GM23338 (cell line): ENCODE measurements at regions not wholly inside any gene's neighbourhood (a gene's known extent, or its start where the extent isn't known, plus 50 kb on each side); places are given as distances from the start of the nearest gene placed in this dataset.

Experiments
- ATAC-seq: fragments of 200-7000 bp; cut with Tn5 transposase; 3 replicates; pipeline ENCODE4 v1.9.1; 2020
- DNase-seq: peaks from one replicate; pipeline ENCODE4 v3.0.0-alpha.2; 2015; ENCODE audit warnings: low spot score
- H2AFZ ChIP-seq: fragments of 200-600 bp; sonication (generic); 2 replicates; pipeline ENCODE4 v1.8.0; 2016; ENCODE audit warnings: antibody characterized with exemption, mild to moderate bottlenecking, moderate library complexity
- H3F3A ChIP-seq: fragments of 200-600 bp; sonication (generic); replicated peaks from 2 replicates; pipeline ENCODE4 v1.8.0; 2017; ENCODE audit warnings: antibody characterized with exemption, mixed run types, low read depth
- H3K27ac ChIP-seq: fragments of 200-600 bp; sonication (generic); 2 replicates; pipeline ENCODE4 v1.6.1; 2016; ENCODE audit warnings: low read depth
- H3K27me3 ChIP-seq: fragments of 200-600 bp; sonication (generic); 2 replicates; pipeline ENCODE4 v1.8.0; 2016; ENCODE audit warnings: mild to moderate bottlenecking, mixed run types, moderate library complexity; ENCODE audit not compliant: insufficient read depth
- H3K36me3 ChIP-seq: fragments of 200-600 bp; sonication (generic); 2 replicates; pipeline ENCODE4 v1.8.0; 2016; ENCODE audit warnings: mild to moderate bottlenecking; ENCODE audit not compliant: insufficient read depth
- H3K4me1 ChIP-seq: fragments of 200-600 bp; sonication (generic); 2 replicates; pipeline ENCODE4 v1.8.0; 2016; ENCODE audit warnings: mild to moderate bottlenecking, moderate library complexity; ENCODE audit not compliant: insufficient read depth
- H3K4me2 ChIP-seq: fragments of 200-600 bp; sonication (generic); 2 replicates; pipeline ENCODE4 v1.7.1; 2017; ENCODE audit warnings: mixed run types
- H3K4me3 ChIP-seq: fragments of 200-600 bp; sonication (generic); 2 replicates; pipeline ENCODE4 v1.6.1; 2016; ENCODE audit warnings: mixed run types
- H3K79me2 ChIP-seq: fragments of 200-600 bp; sonication (generic); replicated peaks from 2 replicates; pipeline ENCODE4 v1.8.0; 2017; ENCODE audit warnings: mild to moderate bottlenecking; ENCODE audit not compliant: insufficient read depth
- H3K9me2 ChIP-seq: fragments of 200-600 bp; sonication (generic); 2 replicates; pipeline ENCODE4 v1.8.0; 2017; ENCODE audit not compliant: insufficient read depth
- H4K20me1 ChIP-seq: fragments of 200-600 bp; sonication (generic); replicated peaks from 2 replicates; pipeline ENCODE4 v1.8.0; 2017; ENCODE audit warnings: mild to moderate bottlenecking; ENCODE audit not compliant: insufficient read depth
- H3K27ac Mint-ChIP-seq: 2 replicates; pipeline ENCODE4 v1.8.0; 2020; ENCODE audit warnings: inconsistent platforms, mild to moderate bottlenecking, moderate library complexity, mixed read lengths
- H3K27me3 Mint-ChIP-seq: 3 replicates; pipeline ENCODE4 v1.8.0; 2022; ENCODE audit warnings: low read depth, mild to moderate bottlenecking, moderate library complexity, mixed read lengths, inconsistent platforms; ENCODE audit not compliant: insufficient read depth, poor library complexity
- H3K36me3 Mint-ChIP-seq: 3 replicates; pipeline ENCODE4 v1.8.0; 2021; ENCODE audit warnings: low read depth, mild to moderate bottlenecking, inconsistent platforms, moderate library complexity, mixed read lengths
- H3K4me1 Mint-ChIP-seq: 3 replicates; pipeline ENCODE4 v1.8.0; 2020; ENCODE audit warnings: mild to moderate bottlenecking, inconsistent platforms, mixed read lengths
- H3K4me3 Mint-ChIP-seq: 3 replicates; pipeline ENCODE4 v1.8.0; 2021; ENCODE audit warnings: moderate library complexity, mild to moderate bottlenecking, inconsistent platforms, mixed read lengths
- H3K9me3 Mint-ChIP-seq: 3 replicates; pipeline ENCODE4 v1.8.0; 2020; ENCODE audit warnings: moderate library complexity, mild to moderate bottlenecking, inconsistent platforms, mixed read lengths
- CREB1 ChIP-seq: fragments of 250-450 bp; sonication (Bioruptor Pico); IDR thresholded peaks from 2 replicates; pipeline ENCODE4 v1.5.0; 2020; ENCODE audit warnings: low read depth, mild to moderate bottlenecking, moderate library complexity
- EZH2 ChIP-seq: fragments of 200-600 bp; sonication (generic); IDR thresholded peaks from one replicate; pipeline ENCODE4 v1.8.0; 2017; ENCODE audit warnings: antibody characterized with exemption, mild to moderate bottlenecking, low read depth; ENCODE audit not compliant: unreplicated experiment
- EZH2phosphoT487 ChIP-seq: fragments of 200-600 bp; sonication (generic); IDR thresholded peaks from one replicate; pipeline ENCODE4 v1.8.1; 2018; ENCODE audit warnings: antibody characterized with exemption; ENCODE audit not compliant: unreplicated experiment
- JUNB ChIP-seq: IDR thresholded peaks from one replicate; pipeline ENCODE4 v1.6.1; 2016; ENCODE audit warnings: antibody characterized with exemption; ENCODE audit not compliant: unreplicated experiment
- NANOG ChIP-seq: IDR thresholded peaks from 2 replicates; pipeline ENCODE4 v1.6.1; 2016; ENCODE audit warnings: antibody characterized with exemption, borderline replicate concordance
- POLR2AphosphoS5 ChIP-seq: IDR thresholded peaks from 2 replicates; pipeline ENCODE4 v1.6.1; 2016; ENCODE audit warnings: antibody characterized with exemption, low read depth
- STAT1 ChIP-seq: IDR thresholded peaks from one replicate; pipeline ENCODE4 v1.6.1; 2016; ENCODE audit warnings: antibody characterized with exemption; ENCODE audit not compliant: unreplicated experiment
- ZNF114 ChIP-seq: fragments of 250-450 bp; sonication (Bioruptor Pico); IDR thresholded peaks from 2 replicates; pipeline ENCODE4 v1.5.0; 2020; ENCODE audit warnings: mild to moderate bottlenecking, moderate library complexity
- ZNF331 ChIP-seq: fragments of 250-450 bp; sonication (Bioruptor Pico); IDR thresholded peaks from 2 replicates; pipeline ENCODE4 v1.5.0; 2020; ENCODE audit warnings: low read depth, mild to moderate bottlenecking, moderate library complexity
- TF ChIP-seq, protein P1 (sequence below), 2 experiments: fragments of 200-600 bp in 1 of 2; sonication (generic) in 1 of 2; conservative IDR thresholded peaks; 2 replicates each; pipeline versions ENCODE4 v1.5.1 to v1.6.1; 2016 to 2017; ENCODE audit warnings: antibody characterized with exemption in 2 of 2, low read depth in 2 of 2, mild to moderate bottlenecking in 2 of 2, moderate library complexity in 1 of 2
- TF ChIP-seq, protein P2 (sequence below): fragments of 250-450 bp; sonication (Bioruptor Pico); IDR thresholded peaks from 2 replicates; pipeline ENCODE4 v1.5.0; 2020; ENCODE audit warnings: mild to moderate bottlenecking, moderate library complexity
- TF ChIP-seq, protein P3 (sequence below): IDR thresholded peaks from one replicate; pipeline ENCODE4 v1.6.1; 2018; ENCODE audit warnings: antibody characterized with exemption; ENCODE audit not compliant: unreplicated experiment
- TF ChIP-seq, protein P4 (sequence below): IDR thresholded peaks from 2 replicates; pipeline ENCODE4 v1.6.1; 2016; ENCODE audit warnings: antibody characterized with exemption

DNA sequence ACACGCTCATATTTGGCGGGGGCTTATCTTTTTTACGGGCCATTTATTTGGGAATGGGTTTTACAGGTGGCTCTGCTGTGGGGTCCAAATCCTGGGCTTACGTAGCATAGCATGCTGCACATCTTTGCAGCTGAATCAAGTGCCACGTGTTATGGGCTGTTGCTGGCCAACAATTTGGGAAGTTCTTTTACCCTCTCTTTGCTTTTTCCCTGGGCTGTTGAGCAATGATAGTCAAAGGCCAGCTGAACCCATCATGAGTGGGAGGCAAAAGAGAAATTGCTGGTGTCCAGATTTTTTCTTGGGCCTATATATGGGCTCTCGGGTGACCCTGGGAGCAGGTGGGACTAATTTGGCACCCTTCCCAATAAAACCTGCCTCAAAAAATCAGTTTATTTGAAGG is 209.3 kb upstream of the SATB1 start:
- Mint-ChIP-seq H3K27me3 (no peaks in the 10 kb centered on the region), H3K9me3 (no peaks in the 10 kb centered on the region), H3K36me3 (no peaks in the 10 kb centered on the region), H3K4me3 (no peak overlapping the region), H3K4me1 (no peaks in the 10 kb centered on the region; the same call in 2 of the 3 replicates), H3K27ac (no peak overlapping the region)
- Histone ChIP-seq H3K9me2 (no peaks in the 10 kb centered on the region), H3F3A (no peaks in the 10 kb centered on the region), H3K4me3 (no peak overlapping the region), H2AFZ (peak overlapping the region; percentile 30; the same call in 1 of the 2 replicates), H3K36me3 (no peaks in the 10 kb centered on the region), H3K27ac (no peak overlapping the region), H4K20me1 (no peaks in the 10 kb centered on the region), H3K27me3 (no peaks in the 10 kb centered on the region), H3K4me2 (no peak overlapping the region), H3K4me1 (no peaks in the 10 kb centered on the region), H3K79me2 (no peaks in the 10 kb centered on the region)
- no peak for DNase-seq
- no peak for ATAC-seq
- TF ChIP-seq, protein P1, sequence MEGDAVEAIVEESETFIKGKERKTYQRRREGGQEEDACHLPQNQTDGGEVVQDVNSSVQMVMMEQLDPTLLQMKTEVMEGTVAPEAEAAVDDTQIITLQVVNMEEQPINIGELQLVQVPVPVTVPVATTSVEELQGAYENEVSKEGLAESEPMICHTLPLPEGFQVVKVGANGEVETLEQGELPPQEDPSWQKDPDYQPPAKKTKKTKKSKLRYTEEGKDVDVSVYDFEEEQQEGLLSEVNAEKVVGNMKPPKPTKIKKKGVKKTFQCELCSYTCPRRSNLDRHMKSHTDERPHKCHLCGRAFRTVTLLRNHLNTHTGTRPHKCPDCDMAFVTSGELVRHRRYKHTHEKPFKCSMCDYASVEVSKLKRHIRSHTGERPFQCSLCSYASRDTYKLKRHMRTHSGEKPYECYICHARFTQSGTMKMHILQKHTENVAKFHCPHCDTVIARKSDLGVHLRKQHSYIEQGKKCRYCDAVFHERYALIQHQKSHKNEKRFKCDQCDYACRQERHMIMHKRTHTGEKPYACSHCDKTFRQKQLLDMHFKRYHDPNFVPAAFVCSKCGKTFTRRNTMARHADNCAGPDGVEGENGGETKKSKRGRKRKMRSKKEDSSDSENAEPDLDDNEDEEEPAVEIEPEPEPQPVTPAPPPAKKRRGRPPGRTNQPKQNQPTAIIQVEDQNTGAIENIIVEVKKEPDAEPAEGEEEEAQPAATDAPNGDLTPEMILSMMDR (conservative IDR thresholded peaks at IDR 0.05; ENCODE audit: low read depth in 2 of 2) = no peak
- TF ChIP-seq, protein P2, sequence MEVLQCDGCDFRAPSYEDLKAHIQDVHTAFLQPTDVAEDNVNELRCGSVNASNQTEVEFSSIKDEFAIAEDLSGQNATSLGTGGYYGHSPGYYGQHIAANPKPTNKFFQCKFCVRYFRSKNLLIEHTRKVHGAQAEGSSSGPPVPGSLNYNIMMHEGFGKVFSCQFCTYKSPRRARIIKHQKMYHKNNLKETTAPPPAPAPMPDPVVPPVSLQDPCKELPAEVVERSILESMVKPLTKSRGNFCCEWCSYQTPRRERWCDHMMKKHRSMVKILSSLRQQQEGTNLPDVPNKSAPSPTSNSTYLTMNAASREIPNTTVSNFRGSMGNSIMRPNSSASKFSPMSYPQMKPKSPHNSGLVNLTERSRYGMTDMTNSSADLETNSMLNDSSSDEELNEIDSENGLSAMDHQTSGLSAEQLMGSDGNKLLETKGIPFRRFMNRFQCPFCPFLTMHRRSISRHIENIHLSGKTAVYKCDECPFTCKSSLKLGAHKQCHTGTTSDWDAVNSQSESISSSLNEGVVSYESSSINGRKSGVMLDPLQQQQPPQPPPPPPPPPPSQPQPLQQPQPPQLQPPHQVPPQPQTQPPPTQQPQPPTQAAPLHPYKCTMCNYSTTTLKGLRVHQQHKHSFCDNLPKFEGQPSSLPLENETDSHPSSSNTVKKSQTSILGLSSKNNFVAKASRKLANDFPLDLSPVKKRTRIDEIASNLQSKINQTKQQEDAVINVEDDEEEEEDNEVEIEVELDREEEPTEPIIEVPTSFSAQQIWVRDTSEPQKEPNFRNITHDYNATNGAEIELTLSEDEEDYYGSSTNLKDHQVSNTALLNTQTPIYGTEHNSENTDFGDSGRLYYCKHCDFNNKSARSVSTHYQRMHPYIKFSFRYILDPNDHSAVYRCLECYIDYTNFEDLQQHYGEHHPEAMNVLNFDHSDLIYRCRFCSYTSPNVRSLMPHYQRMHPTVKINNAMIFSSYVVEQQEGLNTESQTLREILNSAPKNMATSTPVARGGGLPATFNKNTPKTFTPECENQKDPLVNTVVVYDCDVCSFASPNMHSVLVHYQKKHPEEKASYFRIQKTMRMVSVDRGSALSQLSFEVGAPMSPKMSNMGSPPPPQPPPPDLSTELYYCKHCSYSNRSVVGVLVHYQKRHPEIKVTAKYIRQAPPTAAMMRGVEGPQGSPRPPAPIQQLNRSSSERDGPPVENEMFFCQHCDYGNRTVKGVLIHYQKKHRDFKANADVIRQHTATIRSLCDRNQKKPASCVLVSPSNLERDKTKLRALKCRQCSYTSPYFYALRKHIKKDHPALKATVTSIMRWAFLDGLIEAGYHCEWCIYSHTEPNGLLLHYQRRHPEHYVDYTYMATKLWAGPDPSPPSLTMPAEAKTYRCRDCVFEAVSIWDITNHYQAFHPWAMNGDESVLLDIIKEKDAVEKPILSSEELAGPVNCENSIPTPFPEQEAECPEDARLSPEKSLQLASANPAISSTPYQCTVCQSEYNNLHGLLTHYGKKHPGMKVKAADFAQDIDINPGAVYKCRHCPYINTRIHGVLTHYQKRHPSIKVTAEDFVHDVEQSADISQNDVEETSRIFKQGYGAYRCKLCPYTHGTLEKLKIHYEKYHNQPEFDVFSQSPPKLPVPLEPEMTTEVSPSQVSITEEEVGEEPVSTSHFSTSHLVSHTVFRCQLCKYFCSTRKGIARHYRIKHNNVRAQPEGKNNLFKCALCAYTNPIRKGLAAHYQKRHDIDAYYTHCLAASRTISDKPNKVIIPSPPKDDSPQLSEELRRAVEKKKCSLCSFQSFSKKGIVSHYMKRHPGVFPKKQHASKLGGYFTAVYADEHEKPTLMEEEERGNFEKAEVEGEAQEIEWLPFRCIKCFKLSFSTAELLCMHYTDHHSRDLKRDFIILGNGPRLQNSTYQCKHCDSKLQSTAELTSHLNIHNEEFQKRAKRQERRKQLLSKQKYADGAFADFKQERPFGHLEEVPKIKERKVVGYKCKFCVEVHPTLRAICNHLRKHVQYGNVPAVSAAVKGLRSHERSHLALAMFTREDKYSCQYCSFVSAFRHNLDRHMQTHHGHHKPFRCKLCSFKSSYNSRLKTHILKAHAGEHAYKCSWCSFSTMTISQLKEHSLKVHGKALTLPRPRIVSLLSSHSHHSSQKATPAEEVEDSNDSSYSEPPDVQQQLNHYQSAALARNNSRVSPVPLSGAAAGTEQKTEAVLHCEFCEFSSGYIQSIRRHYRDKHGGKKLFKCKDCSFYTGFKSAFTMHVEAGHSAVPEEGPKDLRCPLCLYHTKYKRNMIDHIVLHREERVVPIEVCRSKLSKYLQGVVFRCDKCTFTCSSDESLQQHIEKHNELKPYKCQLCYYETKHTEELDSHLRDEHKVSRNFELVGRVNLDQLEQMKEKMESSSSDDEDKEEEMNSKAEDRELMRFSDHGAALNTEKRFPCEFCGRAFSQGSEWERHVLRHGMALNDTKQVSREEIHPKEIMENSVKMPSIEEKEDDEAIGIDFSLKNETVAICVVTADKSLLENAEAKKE (CRISPR knock-in tag) = no peak
- TF ChIP-seq ZNF331 (CRISPR knock-in tag) (no peak), JUNB (no peak), STAT1 (no peak), POLR2AphosphoS5 (no peak), NANOG (no peak), ZNF114 (CRISPR knock-in tag) (no peak), EZH2phosphoT487 (no peak), CREB1 (CRISPR knock-in tag) (no peak), EZH2 (no peak)
- TF ChIP-seq, protein P3, sequence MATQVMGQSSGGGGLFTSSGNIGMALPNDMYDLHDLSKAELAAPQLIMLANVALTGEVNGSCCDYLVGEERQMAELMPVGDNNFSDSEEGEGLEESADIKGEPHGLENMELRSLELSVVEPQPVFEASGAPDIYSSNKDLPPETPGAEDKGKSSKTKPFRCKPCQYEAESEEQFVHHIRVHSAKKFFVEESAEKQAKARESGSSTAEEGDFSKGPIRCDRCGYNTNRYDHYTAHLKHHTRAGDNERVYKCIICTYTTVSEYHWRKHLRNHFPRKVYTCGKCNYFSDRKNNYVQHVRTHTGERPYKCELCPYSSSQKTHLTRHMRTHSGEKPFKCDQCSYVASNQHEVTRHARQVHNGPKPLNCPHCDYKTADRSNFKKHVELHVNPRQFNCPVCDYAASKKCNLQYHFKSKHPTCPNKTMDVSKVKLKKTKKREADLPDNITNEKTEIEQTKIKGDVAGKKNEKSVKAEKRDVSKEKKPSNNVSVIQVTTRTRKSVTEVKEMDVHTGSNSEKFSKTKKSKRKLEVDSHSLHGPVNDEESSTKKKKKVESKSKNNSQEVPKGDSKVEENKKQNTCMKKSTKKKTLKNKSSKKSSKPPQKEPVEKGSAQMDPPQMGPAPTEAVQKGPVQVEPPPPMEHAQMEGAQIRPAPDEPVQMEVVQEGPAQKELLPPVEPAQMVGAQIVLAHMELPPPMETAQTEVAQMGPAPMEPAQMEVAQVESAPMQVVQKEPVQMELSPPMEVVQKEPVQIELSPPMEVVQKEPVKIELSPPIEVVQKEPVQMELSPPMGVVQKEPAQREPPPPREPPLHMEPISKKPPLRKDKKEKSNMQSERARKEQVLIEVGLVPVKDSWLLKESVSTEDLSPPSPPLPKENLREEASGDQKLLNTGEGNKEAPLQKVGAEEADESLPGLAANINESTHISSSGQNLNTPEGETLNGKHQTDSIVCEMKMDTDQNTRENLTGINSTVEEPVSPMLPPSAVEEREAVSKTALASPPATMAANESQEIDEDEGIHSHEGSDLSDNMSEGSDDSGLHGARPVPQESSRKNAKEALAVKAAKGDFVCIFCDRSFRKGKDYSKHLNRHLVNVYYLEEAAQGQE = no peak
- TF ChIP-seq, protein P4, sequence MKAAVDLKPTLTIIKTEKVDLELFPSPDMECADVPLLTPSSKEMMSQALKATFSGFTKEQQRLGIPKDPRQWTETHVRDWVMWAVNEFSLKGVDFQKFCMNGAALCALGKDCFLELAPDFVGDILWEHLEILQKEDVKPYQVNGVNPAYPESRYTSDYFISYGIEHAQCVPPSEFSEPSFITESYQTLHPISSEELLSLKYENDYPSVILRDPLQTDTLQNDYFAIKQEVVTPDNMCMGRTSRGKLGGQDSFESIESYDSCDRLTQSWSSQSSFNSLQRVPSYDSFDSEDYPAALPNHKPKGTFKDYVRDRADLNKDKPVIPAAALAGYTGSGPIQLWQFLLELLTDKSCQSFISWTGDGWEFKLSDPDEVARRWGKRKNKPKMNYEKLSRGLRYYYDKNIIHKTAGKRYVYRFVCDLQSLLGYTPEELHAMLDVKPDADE = no peak
